ENCODE measurements at regions not wholly inside any gene's neighbourhood (a gene's known extent, or its start where the extent isn't known, plus 50 kb on each side); places are given as distances from the start of the nearest gene placed in this dataset.

DNA sequence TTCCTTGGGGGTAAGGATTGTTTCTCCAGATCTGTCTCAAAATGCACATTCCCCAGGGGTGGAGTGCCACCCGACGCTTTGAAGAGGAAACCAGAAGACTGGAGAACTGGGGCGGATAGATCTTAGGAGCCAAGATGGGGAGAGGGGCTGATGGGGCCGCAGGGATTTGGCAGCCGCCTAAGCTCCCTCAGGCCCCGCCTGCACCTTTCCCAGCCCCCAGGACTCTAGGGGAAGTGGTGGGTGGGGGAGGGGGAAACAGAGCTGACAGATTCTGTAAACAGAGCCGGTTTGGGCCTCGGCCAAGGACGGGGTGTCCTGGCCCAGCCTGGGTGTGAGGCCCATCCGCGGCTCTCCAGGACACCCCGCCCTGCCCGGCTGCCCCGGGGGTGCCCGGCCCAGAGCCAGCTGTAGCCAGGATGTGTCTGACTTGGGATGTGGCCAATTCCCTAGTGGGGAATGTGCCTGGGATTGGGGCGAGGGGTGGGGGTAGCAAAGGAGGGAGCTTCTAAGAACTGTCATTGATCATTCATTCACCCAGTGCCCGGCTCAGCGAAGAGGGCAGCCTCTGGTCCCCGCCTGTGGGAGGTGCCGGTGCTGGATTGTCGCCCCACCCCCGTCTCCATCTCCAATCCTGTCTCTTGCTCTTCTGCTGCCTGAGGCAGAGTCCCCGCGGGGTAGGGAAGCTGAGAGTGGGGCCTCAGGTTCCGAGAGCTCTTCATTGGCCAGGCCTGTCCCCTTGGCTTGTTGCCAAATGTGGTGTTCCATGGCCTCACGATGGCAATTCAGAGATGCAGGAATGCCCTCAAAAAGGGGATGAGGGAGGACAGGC lies 54.8 kb upstream of the CDKN2AIPNL start (continued):
- TF ChIP-seq ZNF174 (CRISPR knock-in tag; IDR thresholded peaks at IDR 0.05) (no peak), ZBTB9 (CRISPR knock-in tag; IDR thresholded peaks at IDR 0.05) (no peak), MTA1 (IDR thresholded peaks at IDR 0.05; ENCODE audit: borderline replicate concordance) (no peak), ZBTB17 (CRISPR knock-in tag; IDR thresholded peaks at IDR 0.05) (no peak; the same call in 1 of the 2 replicates), XRCC3 (IDR thresholded peaks at IDR 0.05) (no peak), HDAC6 (IDR thresholded peaks at IDR 0.05; ENCODE audit: low read depth, low read length) (no peak), IRF1 (CRISPR knock-in tag; IDR thresholded peaks at IDR 0.05; ENCODE audit: borderline replicate concordance) (no peak), RNF2 (IDR thresholded peaks at IDR 0.05) (no peak), NFIX (CRISPR knock-in tag; IDR thresholded peaks at IDR 0.05; ENCODE audit: low read depth) (peak; percentile 93), ZSCAN32 (CRISPR knock-in tag; IDR thresholded peaks at IDR 0.05) (no peak), PTBP1 (IDR thresholded peaks at IDR 0.05; ENCODE audit: low read depth, low read length) (no peak)
- TF ChIP-seq, protein P1, sequence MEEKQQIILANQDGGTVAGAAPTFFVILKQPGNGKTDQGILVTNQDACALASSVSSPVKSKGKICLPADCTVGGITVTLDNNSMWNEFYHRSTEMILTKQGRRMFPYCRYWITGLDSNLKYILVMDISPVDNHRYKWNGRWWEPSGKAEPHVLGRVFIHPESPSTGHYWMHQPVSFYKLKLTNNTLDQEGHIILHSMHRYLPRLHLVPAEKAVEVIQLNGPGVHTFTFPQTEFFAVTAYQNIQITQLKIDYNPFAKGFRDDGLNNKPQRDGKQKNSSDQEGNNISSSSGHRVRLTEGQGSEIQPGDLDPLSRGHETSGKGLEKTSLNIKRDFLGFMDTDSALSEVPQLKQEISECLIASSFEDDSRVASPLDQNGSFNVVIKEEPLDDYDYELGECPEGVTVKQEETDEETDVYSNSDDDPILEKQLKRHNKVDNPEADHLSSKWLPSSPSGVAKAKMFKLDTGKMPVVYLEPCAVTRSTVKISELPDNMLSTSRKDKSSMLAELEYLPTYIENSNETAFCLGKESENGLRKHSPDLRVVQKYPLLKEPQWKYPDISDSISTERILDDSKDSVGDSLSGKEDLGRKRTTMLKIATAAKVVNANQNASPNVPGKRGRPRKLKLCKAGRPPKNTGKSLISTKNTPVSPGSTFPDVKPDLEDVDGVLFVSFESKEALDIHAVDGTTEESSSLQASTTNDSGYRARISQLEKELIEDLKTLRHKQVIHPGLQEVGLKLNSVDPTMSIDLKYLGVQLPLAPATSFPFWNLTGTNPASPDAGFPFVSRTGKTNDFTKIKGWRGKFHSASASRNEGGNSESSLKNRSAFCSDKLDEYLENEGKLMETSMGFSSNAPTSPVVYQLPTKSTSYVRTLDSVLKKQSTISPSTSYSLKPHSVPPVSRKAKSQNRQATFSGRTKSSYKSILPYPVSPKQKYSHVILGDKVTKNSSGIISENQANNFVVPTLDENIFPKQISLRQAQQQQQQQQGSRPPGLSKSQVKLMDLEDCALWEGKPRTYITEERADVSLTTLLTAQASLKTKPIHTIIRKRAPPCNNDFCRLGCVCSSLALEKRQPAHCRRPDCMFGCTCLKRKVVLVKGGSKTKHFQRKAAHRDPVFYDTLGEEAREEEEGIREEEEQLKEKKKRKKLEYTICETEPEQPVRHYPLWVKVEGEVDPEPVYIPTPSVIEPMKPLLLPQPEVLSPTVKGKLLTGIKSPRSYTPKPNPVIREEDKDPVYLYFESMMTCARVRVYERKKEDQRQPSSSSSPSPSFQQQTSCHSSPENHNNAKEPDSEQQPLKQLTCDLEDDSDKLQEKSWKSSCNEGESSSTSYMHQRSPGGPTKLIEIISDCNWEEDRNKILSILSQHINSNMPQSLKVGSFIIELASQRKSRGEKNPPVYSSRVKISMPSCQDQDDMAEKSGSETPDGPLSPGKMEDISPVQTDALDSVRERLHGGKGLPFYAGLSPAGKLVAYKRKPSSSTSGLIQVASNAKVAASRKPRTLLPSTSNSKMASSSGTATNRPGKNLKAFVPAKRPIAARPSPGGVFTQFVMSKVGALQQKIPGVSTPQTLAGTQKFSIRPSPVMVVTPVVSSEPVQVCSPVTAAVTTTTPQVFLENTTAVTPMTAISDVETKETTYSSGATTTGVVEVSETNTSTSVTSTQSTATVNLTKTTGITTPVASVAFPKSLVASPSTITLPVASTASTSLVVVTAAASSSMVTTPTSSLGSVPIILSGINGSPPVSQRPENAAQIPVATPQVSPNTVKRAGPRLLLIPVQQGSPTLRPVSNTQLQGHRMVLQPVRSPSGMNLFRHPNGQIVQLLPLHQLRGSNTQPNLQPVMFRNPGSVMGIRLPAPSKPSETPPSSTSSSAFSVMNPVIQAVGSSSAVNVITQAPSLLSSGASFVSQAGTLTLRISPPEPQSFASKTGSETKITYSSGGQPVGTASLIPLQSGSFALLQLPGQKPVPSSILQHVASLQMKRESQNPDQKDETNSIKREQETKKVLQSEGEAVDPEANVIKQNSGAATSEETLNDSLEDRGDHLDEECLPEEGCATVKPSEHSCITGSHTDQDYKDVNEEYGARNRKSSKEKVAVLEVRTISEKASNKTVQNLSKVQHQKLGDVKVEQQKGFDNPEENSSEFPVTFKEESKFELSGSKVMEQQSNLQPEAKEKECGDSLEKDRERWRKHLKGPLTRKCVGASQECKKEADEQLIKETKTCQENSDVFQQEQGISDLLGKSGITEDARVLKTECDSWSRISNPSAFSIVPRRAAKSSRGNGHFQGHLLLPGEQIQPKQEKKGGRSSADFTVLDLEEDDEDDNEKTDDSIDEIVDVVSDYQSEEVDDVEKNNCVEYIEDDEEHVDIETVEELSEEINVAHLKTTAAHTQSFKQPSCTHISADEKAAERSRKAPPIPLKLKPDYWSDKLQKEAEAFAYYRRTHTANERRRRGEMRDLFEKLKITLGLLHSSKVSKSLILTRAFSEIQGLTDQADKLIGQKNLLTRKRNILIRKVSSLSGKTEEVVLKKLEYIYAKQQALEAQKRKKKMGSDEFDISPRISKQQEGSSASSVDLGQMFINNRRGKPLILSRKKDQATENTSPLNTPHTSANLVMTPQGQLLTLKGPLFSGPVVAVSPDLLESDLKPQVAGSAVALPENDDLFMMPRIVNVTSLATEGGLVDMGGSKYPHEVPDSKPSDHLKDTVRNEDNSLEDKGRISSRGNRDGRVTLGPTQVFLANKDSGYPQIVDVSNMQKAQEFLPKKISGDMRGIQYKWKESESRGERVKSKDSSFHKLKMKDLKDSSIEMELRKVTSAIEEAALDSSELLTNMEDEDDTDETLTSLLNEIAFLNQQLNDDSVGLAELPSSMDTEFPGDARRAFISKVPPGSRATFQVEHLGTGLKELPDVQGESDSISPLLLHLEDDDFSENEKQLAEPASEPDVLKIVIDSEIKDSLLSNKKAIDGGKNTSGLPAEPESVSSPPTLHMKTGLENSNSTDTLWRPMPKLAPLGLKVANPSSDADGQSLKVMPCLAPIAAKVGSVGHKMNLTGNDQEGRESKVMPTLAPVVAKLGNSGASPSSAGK (IDR thresholded peaks at IDR 0.05): no peak
- TF ChIP-seq, protein P2, sequence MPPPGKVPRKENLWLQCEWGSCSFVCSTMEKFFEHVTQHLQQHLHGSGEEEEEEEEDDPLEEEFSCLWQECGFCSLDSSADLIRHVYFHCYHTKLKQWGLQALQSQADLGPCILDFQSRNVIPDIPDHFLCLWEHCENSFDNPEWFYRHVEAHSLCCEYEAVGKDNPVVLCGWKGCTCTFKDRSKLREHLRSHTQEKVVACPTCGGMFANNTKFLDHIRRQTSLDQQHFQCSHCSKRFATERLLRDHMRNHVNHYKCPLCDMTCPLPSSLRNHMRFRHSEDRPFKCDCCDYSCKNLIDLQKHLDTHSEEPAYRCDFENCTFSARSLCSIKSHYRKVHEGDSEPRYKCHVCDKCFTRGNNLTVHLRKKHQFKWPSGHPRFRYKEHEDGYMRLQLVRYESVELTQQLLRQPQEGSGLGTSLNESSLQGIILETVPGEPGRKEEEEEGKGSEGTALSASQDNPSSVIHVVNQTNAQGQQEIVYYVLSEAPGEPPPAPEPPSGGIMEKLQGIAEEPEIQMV (tag; conservative IDR thresholded peaks at IDR 0.05; ENCODE audit: low read depth): no peak

Data from K562 (cell line).